ENCODE measurements at regions not wholly inside any gene's neighbourhood (a gene's known extent, or its start where the extent isn't known, plus 50 kb on each side); places are given as distances from the start of the nearest gene placed in this dataset.
A peak's percentile ranks its signal among the peaks of the same experiment; 100 is the strongest.

DNA sequence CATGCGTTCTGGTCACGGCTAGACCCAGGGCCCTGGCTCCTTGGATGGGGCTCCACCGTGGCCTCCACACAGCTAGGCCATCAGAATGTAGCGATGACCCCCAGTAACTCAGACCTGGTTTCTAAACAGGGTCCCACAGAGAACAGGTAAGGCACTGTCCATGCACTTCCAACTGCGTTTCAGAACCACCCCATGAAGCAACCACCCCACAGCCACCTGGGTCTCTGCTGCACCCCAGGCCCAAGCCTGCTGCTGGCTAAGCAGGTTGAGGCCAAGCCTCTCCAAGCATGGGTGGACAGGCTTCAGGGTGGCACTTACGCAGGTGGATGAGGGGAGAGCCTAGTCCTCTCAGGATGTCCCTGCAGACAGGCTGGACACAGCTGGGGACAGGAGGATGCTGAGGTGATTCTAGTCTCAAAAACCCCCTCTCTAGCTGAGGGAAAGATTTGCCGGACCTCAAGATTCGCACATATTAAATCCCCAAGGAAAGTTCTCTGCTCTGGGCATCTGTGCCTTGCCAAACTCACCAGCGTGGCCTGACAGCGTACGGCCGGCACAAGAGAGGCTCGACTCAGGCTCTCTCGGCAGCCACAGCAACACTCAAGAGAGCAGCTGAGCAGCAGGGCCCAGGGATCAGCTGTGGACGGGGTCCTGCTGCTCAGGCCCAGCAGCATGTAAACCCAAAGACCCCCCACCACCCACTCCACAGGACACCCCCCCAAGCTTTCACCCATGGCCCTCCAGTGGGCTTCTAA is 141.6 kb downstream of the CRYBB2 start:
- intact Hi-C loops (cut with DNase I), result no loop called here
- 84% methylated on average over 8 of the region's 15 CpGs for WGBS (ENCODE audit: insufficient coverage, low coverage, low lambda C conversion rate, missing lambda C conversion rate)
- Histone ChIP-seq H3K27ac (no peak overlapping the region), H3K4me1 (peaks cover 0 to 28% (median 8%) of the 10 kb centered on the region in 4 donors), H3K27me3 (no peaks in the 10 kb centered on the region), H3K4me3 (no peak overlapping the region), H3K9me3 (no peaks in the 10 kb centered on the region), H3K36me3 (peaks cover 0 to 41% (median 13%) of the 10 kb centered on the region in 4 donors)
- no peak for TF ChIP-seq POLR2A (IDR thresholded peaks at IDR 0.05)
- TF ChIP-seq, protein P1, sequence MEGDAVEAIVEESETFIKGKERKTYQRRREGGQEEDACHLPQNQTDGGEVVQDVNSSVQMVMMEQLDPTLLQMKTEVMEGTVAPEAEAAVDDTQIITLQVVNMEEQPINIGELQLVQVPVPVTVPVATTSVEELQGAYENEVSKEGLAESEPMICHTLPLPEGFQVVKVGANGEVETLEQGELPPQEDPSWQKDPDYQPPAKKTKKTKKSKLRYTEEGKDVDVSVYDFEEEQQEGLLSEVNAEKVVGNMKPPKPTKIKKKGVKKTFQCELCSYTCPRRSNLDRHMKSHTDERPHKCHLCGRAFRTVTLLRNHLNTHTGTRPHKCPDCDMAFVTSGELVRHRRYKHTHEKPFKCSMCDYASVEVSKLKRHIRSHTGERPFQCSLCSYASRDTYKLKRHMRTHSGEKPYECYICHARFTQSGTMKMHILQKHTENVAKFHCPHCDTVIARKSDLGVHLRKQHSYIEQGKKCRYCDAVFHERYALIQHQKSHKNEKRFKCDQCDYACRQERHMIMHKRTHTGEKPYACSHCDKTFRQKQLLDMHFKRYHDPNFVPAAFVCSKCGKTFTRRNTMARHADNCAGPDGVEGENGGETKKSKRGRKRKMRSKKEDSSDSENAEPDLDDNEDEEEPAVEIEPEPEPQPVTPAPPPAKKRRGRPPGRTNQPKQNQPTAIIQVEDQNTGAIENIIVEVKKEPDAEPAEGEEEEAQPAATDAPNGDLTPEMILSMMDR (IDR thresholded peaks at IDR 0.05), result no peak
- DNase-seq (peak in 1 of 3 donors; percentile 31), ATAC-seq (no peak)

DNA sequence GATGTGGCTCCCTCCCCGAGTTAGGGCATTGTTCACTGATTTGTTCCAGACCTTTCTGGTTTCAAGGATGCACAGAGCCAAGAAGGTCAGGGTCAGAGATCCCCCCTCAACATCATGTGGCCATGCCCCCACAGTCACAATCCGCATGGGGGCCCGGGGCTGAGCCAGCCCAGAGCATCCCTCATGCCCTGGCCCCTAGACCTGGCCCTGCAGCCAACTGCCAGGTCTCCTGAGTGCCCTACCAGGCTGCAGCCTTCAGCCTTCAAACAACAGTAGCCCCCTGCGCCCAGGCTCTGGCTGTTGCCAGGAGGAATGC is 142.4 kb downstream of the CRYBB2 start:
- 88% methylated on average over 1 of the region's 4 CpGs for WGBS (ENCODE audit: insufficient coverage, low coverage, low lambda C conversion rate, missing lambda C conversion rate)
- Histone ChIP-seq H3K4me3 (no peak overlapping the region), H3K4me1 (peaks cover 0 to 28% (median 8%) of the 10 kb centered on the region in 4 donors), H3K36me3 (peaks cover 0 to 33% (median 12%) of the 10 kb centered on the region in 4 donors), H3K27ac (no peak overlapping the region), H3K27me3 (no peaks in the 10 kb centered on the region), H3K9me3 (no peaks in the 10 kb centered on the region)
- DNase-seq (no peak), ATAC-seq (no peak)
- TF ChIP-seq POLR2A (IDR thresholded peaks at IDR 0.05), result no peak
- TF ChIP-seq, protein P1 (IDR thresholded peaks at IDR 0.05), result no peak
- intact Hi-C loops (cut with DNase I), result no loop called here

- peak; percentile 47 to 64 (median 60) for ATAC-seq
- H3K4me3 ChIP-seq, result no peak overlapping the region
- H3K9me3 ChIP-seq, result no peaks in the 10 kb centered on the region
- H3K27me3 ChIP-seq, result no peaks in the 10 kb centered on the region
- peaks cover 0 to 28% (median 8%) of the 10 kb centered on the region in 4 donors for H3K4me1 ChIP-seq
- DNase-seq, result peak in 2 of 3 donors; percentile 58 to 71
- intact Hi-C loops (cut with DNase I), result no loop called here
- H3K27ac ChIP-seq, result peak overlapping the region in 1 of 3 donors; percentile 40
- TF ChIP-seq POLR2A (IDR thresholded peaks at IDR 0.05), result no peak
- TF ChIP-seq, protein P1 (IDR thresholded peaks at IDR 0.05), result peak; percentile 77 to 88 (median 84)
- 30% methylated on average over 4 of the region's 17 CpGs for WGBS (ENCODE audit: insufficient coverage, low coverage, low lambda C conversion rate, missing lambda C conversion rate)
- peaks cover 0 to 31% (median 9%) of the 10 kb centered on the region in 4 donors for H3K36me3 ChIP-seq
These were observed 142.9 kb downstream of the CRYBB2 start for GRCh38 chr22:25362215-25362882.

DNA sequence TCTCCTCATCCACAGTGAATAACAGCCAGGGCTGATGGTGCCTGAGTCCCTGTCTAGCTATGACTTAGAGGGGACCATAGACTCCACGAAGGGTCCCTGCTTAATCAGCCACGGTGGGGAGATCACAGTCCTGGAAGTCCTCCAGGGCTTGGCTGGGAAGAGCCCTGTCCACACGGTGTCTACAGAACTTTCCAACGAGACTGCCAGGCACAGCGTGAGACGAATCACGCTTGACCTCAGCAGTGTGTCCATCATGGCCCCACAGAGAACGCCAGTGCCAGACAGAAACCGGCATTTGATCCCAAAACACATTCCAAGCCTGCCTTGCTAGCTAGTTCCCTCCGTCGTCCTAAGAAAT is 143.4 kb downstream of the CRYBB2 start:
- Histone ChIP-seq H3K4me3 (no peak overlapping the region), H3K27me3 (no peaks in the 10 kb centered on the region), H3K9me3 (no peaks in the 10 kb centered on the region), H3K4me1 (peaks cover 0 to 28% (median 8%) of the 10 kb centered on the region in 4 donors), H3K36me3 (peaks cover 0 to 27% (median 8%) of the 10 kb centered on the region in 4 donors), H3K27ac (peak overlapping the region in 1 of 3 donors; percentile 40)
- 27% methylated on average over 9 of the region's 11 CpGs for WGBS (ENCODE audit: insufficient coverage, low coverage, low lambda C conversion rate, missing lambda C conversion rate)
- DNase-seq, result peak in 2 of 3 donors; percentile 21 to 57
- ATAC-seq, result peak; percentile 31 to 63 (median 42)
- intact Hi-C loops (cut with DNase I), result no loop called here
- TF ChIP-seq, protein P1 (IDR thresholded peaks at IDR 0.05), result no peak
- no peak for TF ChIP-seq POLR2A (IDR thresholded peaks at IDR 0.05)
